ENCODE measurements at regions not wholly inside any gene's neighbourhood (a gene's known extent, or its start where the extent isn't known, plus 50 kb on each side); places are given as distances from the start of the nearest gene placed in this dataset.
"Not testable (repeated sequence)": the region's sequence is repeated elsewhere in the genome, so short reads cannot be mapped to it uniquely, and the experiment has no call there.

GRCh38 chr20:26207967-26208295 lies 511.3 kb upstream of the ZNF337 start:
- peak; percentile 69 for TF ChIP-seq EZH2 (IDR thresholded peaks at IDR 0.05; ENCODE audit: insufficient read depth, poor library complexity, severe bottlenecking)
- H3K36me3 ChIP-seq (ENCODE audit: low read depth); H3K9me2 ChIP-seq (ENCODE audit: insufficient read depth); H3F3A ChIP-seq (ENCODE audit: insufficient read depth); H4K20me1 ChIP-seq (ENCODE audit: insufficient read depth); H3K27ac ChIP-seq; H3K4me1 ChIP-seq (ENCODE audit: insufficient read depth); DNase-seq; H3K79me2 ChIP-seq (ENCODE audit: insufficient read depth); H3K9me3 ChIP-seq (ENCODE audit: low read depth); in situ Hi-C loops (cut with MboI); H3K9ac ChIP-seq: not testable (repeated sequence)
- H3K27me3 ChIP-seq (replicated peaks; ENCODE audit: insufficient read depth) = peaks cover 29% of the 10 kb centered on the region
- H2AFZ ChIP-seq = peak overlapping the region; percentile 68
- peak overlapping the region; percentile 45; the same call in 1 of the 2 replicates for H3K4me3 ChIP-seq
- peak overlapping the region; percentile 5 for H3K4me2 ChIP-seq (ENCODE audit: unreplicated experiment)
- 10 to 11% methylated on average over 22 to 35 of the region's 35 CpGs for WGBS, 2 experiments (ENCODE audit: low coverage in 1 of 2, low lambda C conversion rate in 2 of 2, missing lambda C conversion rate in 2 of 2)

GRCh38 chr20:26207237-26207966 lies 510.7 kb upstream of the ZNF337 start:
- Histone ChIP-seq H2AFZ (peak overlapping the region; percentile 68), H3K36me3 (ENCODE audit: low read depth) (no peaks in the 10 kb centered on the region), H3K4me2 (ENCODE audit: unreplicated experiment) (peak overlapping the region; percentile 5), H4K20me1 (ENCODE audit: insufficient read depth) (no peaks in the 10 kb centered on the region), H3K9me3 (ENCODE audit: low read depth) (no peaks in the 10 kb centered on the region), H3F3A (ENCODE audit: insufficient read depth) (no peaks in the 10 kb centered on the region), H3K9me2 (ENCODE audit: insufficient read depth) (no peaks in the 10 kb centered on the region), H3K27me3 (replicated peaks; ENCODE audit: insufficient read depth) (peaks cover 29% of the 10 kb centered on the region), H3K27ac (no peak overlapping the region), H3K4me3 (no peak overlapping the region), H3K4me1 (ENCODE audit: insufficient read depth) (no peaks in the 10 kb centered on the region), H3K9ac (no peak overlapping the region), H3K79me2 (ENCODE audit: insufficient read depth) (no peaks in the 10 kb centered on the region)
- 55 to 68% methylated on average over 3 of the region's 3 CpGs for WGBS, 2 experiments (ENCODE audit: low coverage in 1 of 2, low lambda C conversion rate in 2 of 2, missing lambda C conversion rate in 2 of 2)
- TF ChIP-seq EZH2phosphoT487 (IDR thresholded peaks at IDR 0.05; ENCODE audit: insufficient read depth, low read depth) (peak; percentile 12; the same call in 1 of the 2 replicates), EZH2 (IDR thresholded peaks at IDR 0.05; ENCODE audit: insufficient read depth, poor library complexity, severe bottlenecking) (peak; percentile 93)
- no peak for DNase-seq
- in situ Hi-C loops (cut with MboI) = no loop called here

- Histone ChIP-seq H3K9me3 (ENCODE audit: low read depth) (peaks cover 5% of the 10 kb centered on the region), H4K20me1 (ENCODE audit: insufficient read depth) (no peaks in the 10 kb centered on the region), H3K79me2 (ENCODE audit: insufficient read depth) (no peaks in the 10 kb centered on the region), H3K36me3 (ENCODE audit: low read depth) (no peaks in the 10 kb centered on the region), H3K4me2 (ENCODE audit: unreplicated experiment) (no peak overlapping the region), H3F3A (ENCODE audit: insufficient read depth) (no peaks in the 10 kb centered on the region), H3K27me3 (replicated peaks; ENCODE audit: insufficient read depth) (peaks cover 29% of the 10 kb centered on the region), H3K4me1 (ENCODE audit: insufficient read depth) (no peaks in the 10 kb centered on the region), H3K9ac (no peak overlapping the region), H3K9me2 (ENCODE audit: insufficient read depth) (no peaks in the 10 kb centered on the region), H3K27ac (no peak overlapping the region), H3K4me3 (no peak overlapping the region), H2AFZ (no peak overlapping the region)
- 8 to 13% methylated on average over 1 of the region's 1 CpG for WGBS, 2 experiments (ENCODE audit: low coverage in 1 of 2, low lambda C conversion rate in 2 of 2, missing lambda C conversion rate in 2 of 2)
- TF ChIP-seq EZH2phosphoT487 (IDR thresholded peaks at IDR 0.05; ENCODE audit: insufficient read depth, low read depth) (no peak), EZH2 (IDR thresholded peaks at IDR 0.05; ENCODE audit: insufficient read depth, poor library complexity, severe bottlenecking) (no peak)
- no peak for DNase-seq
- in situ Hi-C loops (cut with MboI) = no loop called here
Measured at GRCh38 chr20:26205350-26205749, 508.7 kb upstream of the ZNF337 start.

GRCh38 chr20:26201026-26201425 lies 504.4 kb upstream of the ZNF337 start:
- DNase-seq; H3K4me3 ChIP-seq; H3K27me3 ChIP-seq (replicated peaks; ENCODE audit: insufficient read depth); in situ Hi-C loops (cut with MboI); H3F3A ChIP-seq (ENCODE audit: insufficient read depth); H3K36me3 ChIP-seq (ENCODE audit: low read depth); H2AFZ ChIP-seq; H3K4me1 ChIP-seq (ENCODE audit: insufficient read depth); H3K9ac ChIP-seq; H3K4me2 ChIP-seq (ENCODE audit: unreplicated experiment); H3K79me2 ChIP-seq (ENCODE audit: insufficient read depth); H4K20me1 ChIP-seq (ENCODE audit: insufficient read depth); H3K27ac ChIP-seq; H3K9me2 ChIP-seq (ENCODE audit: insufficient read depth); H3K9me3 ChIP-seq (ENCODE audit: low read depth): not testable (repeated sequence)

GRCh38 chr20:26187329-26187728 lies 490.7 kb upstream of the ZNF337 start:
- H3K4me3 ChIP-seq; H3F3A ChIP-seq (ENCODE audit: insufficient read depth); H3K27ac ChIP-seq; H3K79me2 ChIP-seq (ENCODE audit: insufficient read depth); H3K9me2 ChIP-seq (ENCODE audit: insufficient read depth); H3K4me1 ChIP-seq (ENCODE audit: insufficient read depth); H3K4me2 ChIP-seq (ENCODE audit: unreplicated experiment); H3K36me3 ChIP-seq (ENCODE audit: low read depth); DNase-seq; H3K27me3 ChIP-seq (replicated peaks; ENCODE audit: insufficient read depth); H4K20me1 ChIP-seq (ENCODE audit: insufficient read depth); H3K9ac ChIP-seq; in situ Hi-C loops (cut with MboI); H3K9me3 ChIP-seq (ENCODE audit: low read depth): not testable (repeated sequence)
- 33 to 58% methylated on average over 3 of the region's 3 CpGs for WGBS, 2 experiments (ENCODE audit: low coverage in 1 of 2, low lambda C conversion rate in 2 of 2, missing lambda C conversion rate in 2 of 2)
- 0 out of 2 replicates have a peak overlapping the region, but pooled peaks have one; percentile 39 for H2AFZ ChIP-seq

GRCh38 chr20:26183720-26184119 lies 487.1 kb upstream of the ZNF337 start:
- H3F3A ChIP-seq (ENCODE audit: insufficient read depth); H3K79me2 ChIP-seq (ENCODE audit: insufficient read depth); DNase-seq; in situ Hi-C loops (cut with MboI); H3K36me3 ChIP-seq (ENCODE audit: low read depth); H3K9me3 ChIP-seq (ENCODE audit: low read depth); H2AFZ ChIP-seq; H3K27me3 ChIP-seq (replicated peaks; ENCODE audit: insufficient read depth); H4K20me1 ChIP-seq (ENCODE audit: insufficient read depth); H3K4me2 ChIP-seq (ENCODE audit: unreplicated experiment); H3K27ac ChIP-seq; H3K9ac ChIP-seq; H3K4me3 ChIP-seq; H3K4me1 ChIP-seq (ENCODE audit: insufficient read depth); H3K9me2 ChIP-seq (ENCODE audit: insufficient read depth): not testable (repeated sequence)
- 86 to 93% methylated on average over 2 of the region's 2 CpGs for WGBS, 2 experiments (ENCODE audit: low coverage in 1 of 2, low lambda C conversion rate in 2 of 2, missing lambda C conversion rate in 2 of 2)

- H3K36me3 ChIP-seq (ENCODE audit: low read depth); H2AFZ ChIP-seq; H3K9me2 ChIP-seq (ENCODE audit: insufficient read depth); H3K4me1 ChIP-seq (ENCODE audit: insufficient read depth); H3K27ac ChIP-seq; in situ Hi-C loops (cut with MboI); H3K27me3 ChIP-seq (replicated peaks; ENCODE audit: insufficient read depth); H4K20me1 ChIP-seq (ENCODE audit: insufficient read depth); H3F3A ChIP-seq (ENCODE audit: insufficient read depth); H3K79me2 ChIP-seq (ENCODE audit: insufficient read depth); H3K4me2 ChIP-seq (ENCODE audit: unreplicated experiment); H3K9ac ChIP-seq; H3K4me3 ChIP-seq; H3K9me3 ChIP-seq (ENCODE audit: low read depth); DNase-seq: not testable (repeated sequence)
- 65 to 83% methylated on average over 2 of the region's 2 CpGs for WGBS, 2 experiments (ENCODE audit: low coverage in 1 of 2, low lambda C conversion rate in 2 of 2, missing lambda C conversion rate in 2 of 2)
Measured at GRCh38 chr20:26181364-26181763, 484.7 kb upstream of the ZNF337 start.

Data from GM23248 (cell line).